HG02642 (cell line): ENCODE measurements at regions not wholly inside any gene's neighbourhood (a gene's known extent, or its start where the extent isn't known, plus 50 kb on each side); places are given as distances from the start of the nearest gene placed in this dataset.

Experiments
- ATAC-seq: cut with Tn5 transposase; IDR thresholded peaks from one replicate; pipeline ENCODE4 v1.9.1; 2021; ENCODE audit warnings: mild to moderate bottlenecking; ENCODE audit not compliant: unreplicated experiment, poor library complexity

- ATAC-seq, result no peak
Measured at GRCh38 chr9:73736270-73736669, 584.6 kb downstream of the ANXA1 start.

- no peak for ATAC-seq
Measured at GRCh38 chr9:73738741-73739530, 587.3 kb downstream of the ANXA1 start.

DNA sequence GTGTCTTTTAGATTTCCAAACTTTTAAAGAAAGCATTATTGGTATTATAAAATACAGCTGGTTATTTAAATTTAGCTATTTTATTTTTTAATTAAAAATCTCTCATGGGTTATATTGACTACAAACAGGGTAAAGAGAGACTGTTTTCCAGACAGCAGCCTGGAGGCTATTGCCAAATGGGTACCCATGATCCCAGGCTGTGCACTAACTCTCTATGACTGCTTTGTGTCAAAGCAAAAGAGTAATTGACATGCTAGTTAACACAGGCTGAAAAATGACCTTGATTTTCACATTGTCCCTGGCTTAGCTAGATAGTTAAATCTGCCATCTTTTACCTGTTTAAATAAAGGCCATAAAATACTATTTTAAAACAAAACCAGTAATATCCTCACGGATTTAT lies 589.7 kb downstream of the ANXA1 start:
- ATAC-seq, result no peak

- no peak for ATAC-seq
Measured at GRCh38 chr9:73742412-73742811, 590.7 kb downstream of the ANXA1 start.

DNA sequence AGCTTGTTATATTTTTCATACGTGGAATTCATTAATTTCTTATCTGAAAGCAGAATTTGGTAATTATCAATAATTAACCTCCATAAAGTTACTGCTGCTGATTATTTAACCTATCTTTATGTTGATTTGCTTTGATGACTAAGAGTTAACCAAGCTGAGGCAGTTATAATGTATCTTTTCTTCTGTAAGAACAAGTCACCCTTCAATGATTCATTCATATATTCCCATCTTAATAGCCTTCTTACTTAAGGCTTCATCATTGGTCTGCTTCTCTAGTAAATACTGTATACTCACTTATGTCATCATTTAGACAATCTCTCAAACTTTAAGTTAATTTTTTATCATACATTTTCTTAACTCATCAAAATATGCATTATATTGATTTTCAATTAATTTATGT lies 592.2 kb downstream of the ANXA1 start:
- no peak for ATAC-seq

DNA sequence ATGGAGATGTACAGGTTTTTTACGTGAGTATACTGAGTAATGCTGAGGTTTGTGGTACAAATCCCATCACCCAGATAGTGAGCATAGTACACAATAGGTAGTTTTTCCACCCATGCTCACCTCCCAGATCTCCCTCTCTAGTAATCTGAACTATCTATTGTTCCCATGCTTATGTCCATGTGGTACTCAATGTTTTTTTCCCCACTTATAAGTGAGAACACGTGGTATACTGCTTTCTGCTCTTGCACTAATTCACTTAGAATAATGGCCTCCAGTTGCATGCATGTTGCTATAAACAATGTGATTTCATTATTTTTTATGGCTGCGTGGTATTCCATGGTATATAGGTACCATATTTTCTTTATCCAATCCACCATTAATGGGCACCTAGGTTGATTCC lies 593.9 kb downstream of the ANXA1 start:
- ATAC-seq, result no peak

GRCh38 chr9:73753171-73753570 lies 601.5 kb downstream of the ANXA1 start:
- no peak for ATAC-seq

DNA sequence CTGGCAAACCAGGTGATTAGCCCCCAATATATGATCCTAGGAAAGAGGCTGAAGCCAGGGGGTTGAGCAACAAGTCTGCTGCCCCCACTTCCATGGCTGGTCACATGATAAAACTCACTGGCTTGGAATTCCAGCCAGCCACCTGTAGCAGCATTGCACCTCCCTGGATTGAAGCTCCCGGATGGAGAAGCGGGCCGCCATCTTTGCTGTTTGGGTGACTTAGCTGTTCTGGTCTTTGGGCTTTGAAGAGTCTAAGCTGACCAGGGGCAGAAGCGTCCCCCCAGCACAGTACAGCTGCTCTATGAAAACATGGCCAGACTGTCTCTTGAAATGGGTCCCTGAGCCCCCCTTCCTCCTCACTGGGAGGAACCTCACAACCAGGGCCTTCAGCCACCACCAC lies 610.2 kb downstream of the ANXA1 start:
- no peak for ATAC-seq

DNA sequence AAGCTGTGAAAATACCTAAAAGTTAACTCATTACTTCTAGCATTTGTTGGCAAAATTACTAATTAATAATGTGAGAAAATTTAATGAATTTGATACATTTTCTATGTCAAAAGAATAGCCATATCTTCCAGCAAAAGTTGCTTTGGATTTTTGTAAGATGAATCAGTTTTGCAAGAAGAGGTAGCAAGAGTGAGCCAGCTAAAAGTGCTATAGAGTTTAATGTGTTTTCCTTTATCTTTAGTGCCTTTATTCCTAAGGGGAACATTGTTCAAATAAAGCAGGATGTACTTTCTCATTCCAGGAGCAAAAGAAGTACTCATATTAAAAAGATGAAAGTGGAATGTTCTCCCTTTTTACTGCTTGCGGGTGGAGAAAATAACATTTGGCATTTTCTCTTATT lies 622.2 kb downstream of the ANXA1 start:
- ATAC-seq, result no peak

DNA sequence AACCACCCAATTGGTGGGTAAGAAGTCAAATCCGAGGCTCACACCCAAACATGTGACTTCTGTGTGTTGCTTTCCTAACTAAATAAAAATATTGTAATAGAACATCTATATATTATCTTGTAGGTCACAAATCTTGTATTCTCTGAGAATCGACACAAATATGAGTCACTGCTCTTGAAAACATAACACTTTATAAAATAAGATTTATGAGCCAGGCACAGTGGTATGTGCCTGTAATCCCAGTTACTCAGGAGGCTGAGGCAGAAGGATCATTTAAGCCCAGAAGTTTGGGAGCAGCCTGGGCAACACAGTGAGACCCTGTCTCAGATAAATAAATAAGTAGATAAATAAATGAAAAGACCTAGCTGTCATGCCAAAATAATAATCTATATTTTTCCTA lies 624.1 kb downstream of the ANXA1 start:
- ATAC-seq, result no peak

GRCh38 chr9:73780916-73781315 lies 629.3 kb downstream of the ANXA1 start:
- ATAC-seq, result no peak

DNA sequence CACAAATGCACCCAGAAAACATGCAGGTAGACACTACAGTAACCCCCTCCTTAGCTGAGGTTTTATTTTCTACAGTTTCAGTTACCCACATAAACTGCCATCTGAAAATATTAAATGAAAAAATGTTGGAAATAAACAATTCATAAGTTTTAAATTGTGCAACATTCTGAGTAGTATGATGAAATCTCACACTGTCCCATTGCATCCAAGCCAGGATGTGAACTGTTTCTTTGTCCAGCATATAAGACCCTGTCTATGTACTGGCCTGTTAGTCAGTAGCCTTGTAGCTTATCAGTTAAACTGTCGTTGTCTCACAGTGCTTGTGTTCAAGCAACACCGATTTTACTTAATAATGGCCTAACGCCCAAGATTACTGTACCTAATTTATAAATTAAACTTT lies 630.5 kb downstream of the ANXA1 start:
- ATAC-seq, result no peak

GRCh38 chr9:73799446-73799845 lies 647.8 kb downstream of the ANXA1 start:
- no peak for ATAC-seq

GRCh38 chr9:73805111-73805510 lies 653.4 kb downstream of the ANXA1 start:
- no peak for ATAC-seq

GRCh38 chr9:73805853-73806458 lies 654.3 kb downstream of the ANXA1 start:
- ATAC-seq, result no peak

DNA sequence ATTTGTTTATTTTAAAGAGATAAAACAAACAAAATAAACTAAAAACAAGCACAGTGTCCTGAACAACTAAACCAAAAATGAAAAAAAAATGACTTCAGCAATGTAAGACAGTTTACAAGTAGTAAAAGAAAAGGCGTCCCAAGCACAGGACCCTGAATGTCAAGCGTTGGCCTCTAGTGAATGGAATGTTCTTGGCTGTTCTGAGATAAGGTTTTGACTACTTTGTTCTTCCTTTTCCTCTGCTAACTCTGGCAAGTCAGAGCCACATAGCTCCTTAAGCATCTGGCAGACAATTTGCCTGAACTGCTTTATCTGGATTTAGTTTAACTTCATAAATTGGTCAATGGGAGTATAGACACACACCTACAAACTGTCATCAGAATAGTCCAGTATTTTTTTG lies 655.2 kb downstream of the ANXA1 start:
- no peak for ATAC-seq

GRCh38 chr9:73807952-73808351 lies 656.3 kb downstream of the ANXA1 start:
- no peak for ATAC-seq

DNA sequence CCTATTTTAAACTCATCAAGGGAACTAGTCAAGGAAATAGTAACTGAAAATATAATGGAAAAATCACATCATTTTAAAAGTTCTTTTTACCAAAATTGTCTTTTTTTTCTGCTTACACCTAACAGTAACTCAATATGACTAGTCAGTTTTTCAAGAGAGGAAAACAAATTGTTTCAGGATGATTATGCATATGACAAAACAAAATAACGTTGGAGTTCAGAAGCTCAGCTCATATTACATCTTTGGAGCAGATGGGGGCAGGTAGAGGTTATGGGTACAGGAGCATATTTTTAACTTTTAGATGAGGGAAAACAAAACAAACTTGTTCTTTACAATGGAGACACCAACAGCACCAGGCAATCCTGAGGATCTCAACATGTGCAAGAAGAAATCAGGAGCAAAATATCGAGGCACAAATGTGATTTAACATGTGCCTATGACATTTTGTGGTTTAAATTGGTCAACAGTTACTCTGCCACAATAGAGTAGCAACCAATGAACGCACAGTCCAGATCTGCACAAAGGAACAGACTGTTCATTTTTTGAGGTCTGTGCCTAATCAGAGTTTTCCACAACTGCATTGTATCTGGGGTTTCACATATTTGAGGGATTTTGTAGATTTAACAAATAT lies 659.0 kb downstream of the ANXA1 start:
- no peak for ATAC-seq

GRCh38 chr9:73813546-73813945 lies 661.9 kb downstream of the ANXA1 start:
- ATAC-seq, result no peak

GRCh38 chr9:73816905-73817304 lies 665.2 kb downstream of the ANXA1 start:
- no peak for ATAC-seq

DNA sequence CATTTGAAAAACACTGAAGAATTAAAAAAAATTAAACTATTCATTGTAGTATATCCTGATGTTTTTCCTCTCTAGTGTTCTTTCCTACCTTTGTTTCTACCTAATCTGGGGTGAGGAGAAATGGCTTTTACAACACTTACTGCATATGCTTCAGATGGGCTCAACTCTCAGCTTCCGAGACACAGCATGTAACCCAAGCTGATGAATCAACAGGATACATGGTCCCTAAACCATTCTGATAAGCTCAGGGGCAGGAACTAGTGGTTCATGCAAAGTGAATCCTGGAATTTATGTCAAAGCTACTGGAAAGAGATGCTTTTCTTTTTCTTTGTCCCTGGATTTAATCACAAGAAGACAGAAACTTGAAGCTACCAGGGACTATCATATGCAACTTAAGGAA lies 672.5 kb upstream of the RORB start:
- no peak for ATAC-seq

GRCh38 chr9:73838871-73839270 lies 658.3 kb upstream of the RORB start:
- ATAC-seq, result no peak
